HFF-Myc (cell line): ENCODE measurements at regions not wholly inside any gene's neighbourhood (a gene's known extent, or its start where the extent isn't known, plus 50 kb on each side); places are given as distances from the start of the nearest gene placed in this dataset.

Source experiments
- DNase-seq: peaks from one replicate; pipeline ENCODE4 v3.0.0-alpha.2; 2011; ENCODE audit warnings: low read depth; ENCODE audit errors: extremely low read depth
- H3K4me3 ChIP-seq: replicated peaks from 2 replicates; pipeline ENCODE4 v1.5.1; 2011; ENCODE audit warnings: low read depth, mild to moderate bottlenecking, control low read depth, low read length
- CTCF ChIP-seq: IDR thresholded peaks from 2 replicates; pipeline ENCODE4 v1.5.1; 2012; ENCODE audit warnings: mild to moderate bottlenecking, low read depth, low read length, control low read depth; ENCODE audit errors: missing control alignments

GRCh38 chr13:80116107-80116506 is 224.8 kb downstream of the SPRY2 start:
- H3K4me3 ChIP-seq, result no peak overlapping the region
- DNase-seq, result peak; percentile 60
- TF ChIP-seq CTCF, result no peak

- no peak for DNase-seq
- H3K4me3 ChIP-seq, result no peak overlapping the region
- TF ChIP-seq CTCF, result no peak
These were observed 225.3 kb downstream of the SPRY2 start for GRCh38 chr13:80115616-80116015.

- TF ChIP-seq CTCF, result no peak
- H3K4me3 ChIP-seq, result no peak overlapping the region
- no peak for DNase-seq
These were observed 227.0 kb downstream of the SPRY2 start for GRCh38 chr13:80113714-80114454.

- DNase-seq, result no peak
- no peak overlapping the region for H3K4me3 ChIP-seq
- TF ChIP-seq CTCF, result no peak
These were observed 231.6 kb downstream of the SPRY2 start for GRCh38 chr13:80109303-80109702.

GRCh38 chr13:80105350-80105749 is 235.6 kb downstream of the SPRY2 start:
- no peak for DNase-seq
- no peak for TF ChIP-seq CTCF
- H3K4me3 ChIP-seq, result no peak overlapping the region

- DNase-seq, result no peak
- no peak overlapping the region for H3K4me3 ChIP-seq
- TF ChIP-seq CTCF, result no peak
These were observed 239.9 kb downstream of the SPRY2 start for GRCh38 chr13:80101040-80101439.

GRCh38 chr13:80100636-80101035 is 240.3 kb downstream of the SPRY2 start:
- TF ChIP-seq CTCF, result no peak
- H3K4me3 ChIP-seq, result no peak overlapping the region
- DNase-seq, result no peak
